ENCODE measurements at regions not wholly inside any gene's neighbourhood (a gene's known extent, or its start where the extent isn't known, plus 50 kb on each side); places are given as distances from the start of the nearest gene placed in this dataset.
A peak's percentile ranks its signal among the peaks of the same experiment; 100 is the strongest.
"Not testable (repeated sequence)": the region's sequence is repeated elsewhere in the genome, so short reads cannot be mapped to it uniquely, and the experiment has no call there.

DNA sequence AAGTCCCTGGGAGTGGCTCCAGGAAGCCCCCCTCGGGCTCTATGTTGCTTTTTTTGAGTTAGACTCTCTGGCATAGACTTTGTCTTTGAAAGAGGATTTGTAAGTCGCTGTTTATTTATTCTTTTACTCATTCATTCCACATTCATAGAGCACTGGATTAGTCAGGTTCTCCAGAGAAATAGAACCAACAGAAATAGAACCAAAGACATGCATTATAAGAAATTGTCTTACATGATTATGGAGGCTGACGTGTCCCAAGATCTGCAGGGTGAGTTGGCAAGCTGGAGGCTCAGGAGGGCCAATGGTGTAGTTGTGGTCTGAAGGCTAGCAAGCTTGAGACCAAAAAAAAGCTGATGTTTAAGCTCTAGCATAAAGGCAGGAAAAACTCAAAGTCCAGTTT is 98.3 kb upstream of the CHD6 start:
- Histone ChIP-seq H3K27ac (ENCODE audit: low read depth, low read length) (no peak overlapping the region), H3K27me3 (ENCODE audit: control insufficient read depth in 1 of 2, insufficient read depth in 2 of 2, low read length in 2 of 2) (no peaks in the 10 kb centered on the region), H3K36me3 (ENCODE audit: insufficient read depth, low read length) (no peaks in the 10 kb centered on the region), H3K4me1 (ENCODE audit: insufficient read depth, low read length) (no peaks in the 10 kb centered on the region), H3K9me3 (ENCODE audit: low read length) (no peaks in the 10 kb centered on the region), H3K4me3 (ENCODE audit: low read depth in 1 of 2, low read length in 2 of 2) (no peak overlapping the region), H3K9ac (ENCODE audit: low read length) (no peak overlapping the region)

DNA sequence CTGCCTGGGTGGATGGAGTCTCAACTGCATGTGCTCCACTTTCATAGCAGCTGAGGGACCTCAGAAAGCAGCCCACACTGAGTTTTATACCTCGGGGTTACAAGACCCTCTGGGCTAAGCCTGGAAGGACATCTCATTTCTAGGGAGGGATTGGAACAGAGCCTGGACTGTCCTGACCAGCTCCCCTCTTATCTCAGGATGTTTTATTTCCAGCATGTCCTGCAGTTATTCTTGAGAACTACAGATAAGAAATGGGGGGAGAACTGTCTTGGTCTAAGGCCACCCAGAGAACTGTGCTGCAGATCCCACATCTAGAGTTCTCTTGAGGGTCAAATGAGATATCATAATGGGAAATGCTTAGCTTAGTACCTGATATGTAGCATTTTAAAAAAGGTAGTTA is 97.3 kb upstream of the CHD6 start:
- H3K9me3 ChIP-seq (ENCODE audit: low read length): no peaks in the 10 kb centered on the region
- H3K4me3 ChIP-seq (ENCODE audit: low read depth in 1 of 2, low read length in 2 of 2): no peak overlapping the region
- no peaks in the 10 kb centered on the region for H3K36me3 ChIP-seq (ENCODE audit: insufficient read depth, low read length)
- no peak overlapping the region for H3K9ac ChIP-seq (ENCODE audit: low read length)
- H3K27ac ChIP-seq (ENCODE audit: low read depth, low read length): no peak overlapping the region
- no peaks in the 10 kb centered on the region for H3K27me3 ChIP-seq (ENCODE audit: control insufficient read depth in 1 of 2, insufficient read depth in 2 of 2, low read length in 2 of 2)
- H3K4me1 ChIP-seq (ENCODE audit: insufficient read depth, low read length): no peaks in the 10 kb centered on the region

DNA sequence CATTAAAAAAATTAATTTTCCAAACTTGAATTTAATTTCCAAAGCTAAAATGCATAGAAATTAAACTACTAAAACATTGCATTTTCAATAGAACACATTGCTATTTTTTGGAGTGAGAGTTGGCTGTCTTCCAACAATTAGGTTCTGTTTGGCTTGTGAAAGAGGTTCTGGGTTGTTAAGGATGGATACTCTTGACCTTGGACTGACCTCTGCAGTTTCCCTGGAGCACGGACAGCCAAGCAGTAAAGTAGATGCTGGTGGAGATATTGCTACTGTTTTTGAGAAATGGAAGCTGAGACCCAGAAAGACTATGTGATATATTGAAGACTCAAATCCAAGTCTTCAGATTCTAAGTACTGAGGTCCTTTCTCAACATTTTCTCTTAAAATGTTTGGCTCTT is 95.9 kb upstream of the CHD6 start:
- Histone ChIP-seq H3K4me1 (ENCODE audit: insufficient read depth, low read length) (no peaks in the 10 kb centered on the region), H3K27ac (ENCODE audit: low read depth, low read length) (no peak overlapping the region)

GRCh38 chr20:41704896-41705295 is 86.7 kb upstream of the CHD6 start:
- H3K36me3 ChIP-seq (ENCODE audit: insufficient read depth, low read length): no peaks in the 10 kb centered on the region
- no peak overlapping the region for H3K9ac ChIP-seq (ENCODE audit: low read length)
- H3K9me3 ChIP-seq (ENCODE audit: low read length): no peaks in the 10 kb centered on the region
- no peak overlapping the region for H3K4me3 ChIP-seq (ENCODE audit: low read depth in 1 of 2, low read length in 2 of 2)
- no peak overlapping the region for H3K27ac ChIP-seq (ENCODE audit: low read depth, low read length)
- H3K4me1 ChIP-seq (ENCODE audit: insufficient read depth, low read length): no peaks in the 10 kb centered on the region
- H3K27me3 ChIP-seq (ENCODE audit: control insufficient read depth in 1 of 2, insufficient read depth in 2 of 2, low read length in 2 of 2): no peaks in the 10 kb centered on the region

More for the DNA sequence above, 95.9 kb upstream of the CHD6 start:
- H3K9ac ChIP-seq (ENCODE audit: low read length): no peak overlapping the region
- H3K4me3 ChIP-seq (ENCODE audit: low read depth in 1 of 2, low read length in 2 of 2): no peak overlapping the region
- no peaks in the 10 kb centered on the region for H3K9me3 ChIP-seq (ENCODE audit: low read length)
- no peaks in the 10 kb centered on the region for H3K36me3 ChIP-seq (ENCODE audit: insufficient read depth, low read length)
- no peaks in the 10 kb centered on the region for H3K27me3 ChIP-seq (ENCODE audit: control insufficient read depth in 1 of 2, insufficient read depth in 2 of 2, low read length in 2 of 2)

- Histone ChIP-seq H3K9me3 (ENCODE audit: low read length) (no peaks in the 10 kb centered on the region), H3K4me1 (ENCODE audit: insufficient read depth, low read length) (no peaks in the 10 kb centered on the region), H3K27ac (ENCODE audit: low read depth, low read length) (no peak overlapping the region), H3K9ac (ENCODE audit: low read length) (no peak overlapping the region), H3K27me3 (ENCODE audit: control insufficient read depth in 1 of 2, insufficient read depth in 2 of 2, low read length in 2 of 2) (no peaks in the 10 kb centered on the region), H3K4me3 (ENCODE audit: low read depth in 1 of 2, low read length in 2 of 2) (no peak overlapping the region), H3K36me3 (ENCODE audit: insufficient read depth, low read length) (no peaks in the 10 kb centered on the region)
Observed at GRCh38 chr20:41702647-41703046, 84.5 kb upstream of the CHD6 start.

GRCh38 chr20:41701588-41702348 is 83.6 kb upstream of the CHD6 start:
- no peak overlapping the region for H3K4me3 ChIP-seq (ENCODE audit: low read depth in 1 of 2, low read length in 2 of 2)
- no peaks in the 10 kb centered on the region for H3K9me3 ChIP-seq (ENCODE audit: low read length)
- H3K9ac ChIP-seq (ENCODE audit: low read length): no peak overlapping the region
- H3K27ac ChIP-seq (ENCODE audit: low read depth, low read length): no peak overlapping the region
- H3K36me3 ChIP-seq (ENCODE audit: insufficient read depth, low read length): no peaks in the 10 kb centered on the region
- no peaks in the 10 kb centered on the region for H3K4me1 ChIP-seq (ENCODE audit: insufficient read depth, low read length)
- H3K27me3 ChIP-seq (ENCODE audit: control insufficient read depth in 1 of 2, insufficient read depth in 2 of 2, low read length in 2 of 2): no peaks in the 10 kb centered on the region

DNA sequence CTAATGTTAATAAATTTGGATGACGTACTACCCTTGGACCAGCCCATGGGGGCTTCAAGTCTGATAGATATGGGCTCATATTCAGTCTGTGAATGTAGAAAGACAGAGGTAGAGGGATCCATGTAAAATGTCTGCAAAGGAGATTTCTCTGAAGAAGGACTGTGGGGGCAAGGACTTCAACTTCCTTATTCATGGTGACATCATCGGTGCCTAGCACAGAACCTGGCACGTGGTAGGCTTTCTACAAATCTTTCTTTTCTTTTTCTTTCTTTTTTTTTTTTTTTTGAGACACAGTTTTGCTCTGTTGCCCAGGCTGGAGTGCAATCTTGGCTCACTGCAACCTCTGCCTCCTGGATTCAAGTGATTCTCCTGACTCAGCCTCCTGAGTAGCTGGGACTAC is 81.5 kb upstream of the CHD6 start:
- H3K4me3 ChIP-seq (ENCODE audit: low read depth in 1 of 2, low read length in 2 of 2): not testable (repeated sequence)

GRCh38 chr20:41697861-41698559 is 79.8 kb upstream of the CHD6 start:
- Histone ChIP-seq H3K27ac (ENCODE audit: low read depth, low read length) (no peak overlapping the region), H3K36me3 (ENCODE audit: insufficient read depth, low read length) (no peaks in the 10 kb centered on the region), H3K27me3 (ENCODE audit: control insufficient read depth in 1 of 2, insufficient read depth in 2 of 2, low read length in 2 of 2) (no peaks in the 10 kb centered on the region), H3K9me3 (ENCODE audit: low read length) (no peaks in the 10 kb centered on the region), H3K9ac (ENCODE audit: low read length) (no peak overlapping the region), H3K4me3 (ENCODE audit: low read depth in 1 of 2, low read length in 2 of 2) (no peak overlapping the region), H3K4me1 (ENCODE audit: insufficient read depth, low read length) (no peaks in the 10 kb centered on the region)

More for the DNA sequence above, 81.5 kb upstream of the CHD6 start:
- not testable (repeated sequence) for H3K27ac ChIP-seq (ENCODE audit: low read depth, low read length); H3K4me1 ChIP-seq (ENCODE audit: insufficient read depth, low read length); H3K9me3 ChIP-seq (ENCODE audit: low read length); H3K36me3 ChIP-seq (ENCODE audit: insufficient read depth, low read length); H3K27me3 ChIP-seq (ENCODE audit: control insufficient read depth in 1 of 2, insufficient read depth in 2 of 2, low read length in 2 of 2); H3K9ac ChIP-seq (ENCODE audit: low read length)

DNA sequence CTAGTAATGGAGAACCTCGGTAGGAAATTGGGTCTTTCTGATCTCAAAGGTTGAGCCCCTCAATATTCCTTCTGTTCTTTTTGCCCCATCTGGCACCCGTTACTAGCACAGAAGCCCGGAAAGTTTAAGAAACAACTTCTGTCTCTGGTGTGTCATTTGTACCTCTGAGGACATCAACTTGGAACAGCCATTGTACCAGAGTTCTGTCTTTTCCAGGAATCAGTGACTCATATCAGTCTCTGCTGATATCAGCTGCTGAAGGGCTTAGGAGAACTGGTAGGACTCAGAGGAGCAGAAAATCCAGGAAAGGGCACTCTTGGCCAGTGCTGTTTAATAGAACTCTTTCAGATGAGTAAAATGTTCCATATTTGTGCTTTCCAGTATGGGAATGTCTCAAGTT is 78.3 kb upstream of the CHD6 start:
- Histone ChIP-seq H3K27ac (ENCODE audit: low read depth, low read length) (no peak overlapping the region), H3K4me1 (ENCODE audit: insufficient read depth, low read length) (no peaks in the 10 kb centered on the region), H3K27me3 (ENCODE audit: control insufficient read depth in 1 of 2, insufficient read depth in 2 of 2, low read length in 2 of 2) (no peaks in the 10 kb centered on the region), H3K36me3 (ENCODE audit: insufficient read depth, low read length) (no peaks in the 10 kb centered on the region), H3K9me3 (ENCODE audit: low read length) (no peaks in the 10 kb centered on the region), H3K9ac (ENCODE audit: low read length) (no peak overlapping the region), H3K4me3 (ENCODE audit: low read depth in 1 of 2, low read length in 2 of 2) (no peak overlapping the region)

- H3K27me3 ChIP-seq (ENCODE audit: control insufficient read depth in 1 of 2, insufficient read depth in 2 of 2, low read length in 2 of 2): no peaks in the 10 kb centered on the region
- H3K9me3 ChIP-seq (ENCODE audit: low read length): no peaks in the 10 kb centered on the region
- no peaks in the 10 kb centered on the region for H3K4me1 ChIP-seq (ENCODE audit: insufficient read depth, low read length)
- no peaks in the 10 kb centered on the region for H3K36me3 ChIP-seq (ENCODE audit: insufficient read depth, low read length)
- H3K4me3 ChIP-seq (ENCODE audit: low read depth in 1 of 2, low read length in 2 of 2): no peak overlapping the region
- no peak overlapping the region for H3K27ac ChIP-seq (ENCODE audit: low read depth, low read length)
- H3K9ac ChIP-seq (ENCODE audit: low read length): no peak overlapping the region
Observed at GRCh38 chr20:41694796-41695195, 76.6 kb upstream of the CHD6 start.

DNA sequence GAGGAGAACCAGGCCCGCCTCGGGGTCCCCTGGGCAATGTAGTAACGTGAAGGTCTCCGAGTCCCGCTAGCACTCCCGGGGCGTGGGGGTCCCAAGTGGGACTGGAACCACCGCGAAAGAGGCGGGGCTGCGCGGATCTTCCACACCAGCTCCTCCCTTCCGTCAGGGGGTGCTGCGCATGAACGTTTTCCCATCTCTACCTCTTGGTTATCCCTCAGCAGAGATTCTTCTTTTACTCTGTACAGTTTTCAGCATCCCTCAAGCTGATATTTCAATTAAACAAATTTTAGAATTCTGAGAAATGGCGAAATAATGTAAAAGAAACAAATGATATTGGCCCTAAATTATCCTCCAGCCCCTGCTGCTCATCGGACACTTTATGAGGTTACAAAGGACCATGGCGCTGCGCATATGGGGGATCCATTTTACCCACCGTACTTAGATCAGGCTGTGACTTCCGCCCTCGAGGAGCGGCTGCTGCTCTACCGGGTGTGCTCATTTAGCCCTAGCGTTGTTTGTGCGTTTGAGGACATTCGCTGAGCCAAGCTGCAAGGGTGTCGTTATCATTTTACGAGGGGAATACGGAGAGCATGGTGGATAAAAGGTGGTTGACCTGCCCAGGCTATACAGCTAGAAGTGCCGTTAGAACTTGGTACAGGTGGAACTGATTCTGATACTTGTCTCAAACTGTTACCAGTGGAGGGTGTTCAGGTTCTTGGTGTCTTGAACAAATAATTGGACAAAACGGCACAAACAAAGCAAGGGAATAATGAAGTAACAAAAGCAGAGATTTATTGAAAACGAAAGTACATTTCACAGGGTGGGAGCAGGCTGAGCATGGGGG is 75.2 kb upstream of the CHD6 start:
- Histone ChIP-seq H3K4me1 (ENCODE audit: insufficient read depth, low read length) (no peaks in the 10 kb centered on the region), H3K4me3 (ENCODE audit: low read depth in 1 of 2, low read length in 2 of 2) (peak overlapping the region; percentile 51 to 82), H3K36me3 (ENCODE audit: insufficient read depth, low read length) (no peaks in the 10 kb centered on the region), H3K9ac (ENCODE audit: low read length) (peak overlapping the region; percentile 77), H3K27ac (ENCODE audit: low read depth, low read length) (peak overlapping the region; percentile 84), H3K9me3 (ENCODE audit: low read length) (no peaks in the 10 kb centered on the region), H3K27me3 (ENCODE audit: control insufficient read depth in 1 of 2, insufficient read depth in 2 of 2, low read length in 2 of 2) (no peaks in the 10 kb centered on the region)
